Ovary (tissue), 3 donors: ENCODE measurements at regions not wholly inside any gene's neighbourhood (a gene's known extent, or its start where the extent isn't known, plus 50 kb on each side); places are given as distances from the start of the nearest gene placed in this dataset.

Source experiments
- EP300 ChIP-seq: sonication (generic); formaldehyde crosslinking; IDR thresholded peaks from one replicate; pipeline ENCODE4 v1.6.1; 2017; ENCODE audit warnings: antibody characterized with exemption
- TF ChIP-seq, protein P1 (sequence below), 3 donors: fragments of 450-650 bp in 2 of 3; fragments of 200-600 bp in 1 of 3; IDR thresholded peaks; one replicate each; pipeline versions ENCODE4 v1.5.1 to v1.8.0; 2016 to 2022; ENCODE audit warnings: antibody characterized with exemption in 3 of 3, mild to moderate bottlenecking in 1 of 3
- donor health status: DM: no; HTN: no; CAD: no.

GRCh38 chr2:175647058-175647457 lies 355.0 kb downstream of the LNPK start:
- TF ChIP-seq, protein P1, sequence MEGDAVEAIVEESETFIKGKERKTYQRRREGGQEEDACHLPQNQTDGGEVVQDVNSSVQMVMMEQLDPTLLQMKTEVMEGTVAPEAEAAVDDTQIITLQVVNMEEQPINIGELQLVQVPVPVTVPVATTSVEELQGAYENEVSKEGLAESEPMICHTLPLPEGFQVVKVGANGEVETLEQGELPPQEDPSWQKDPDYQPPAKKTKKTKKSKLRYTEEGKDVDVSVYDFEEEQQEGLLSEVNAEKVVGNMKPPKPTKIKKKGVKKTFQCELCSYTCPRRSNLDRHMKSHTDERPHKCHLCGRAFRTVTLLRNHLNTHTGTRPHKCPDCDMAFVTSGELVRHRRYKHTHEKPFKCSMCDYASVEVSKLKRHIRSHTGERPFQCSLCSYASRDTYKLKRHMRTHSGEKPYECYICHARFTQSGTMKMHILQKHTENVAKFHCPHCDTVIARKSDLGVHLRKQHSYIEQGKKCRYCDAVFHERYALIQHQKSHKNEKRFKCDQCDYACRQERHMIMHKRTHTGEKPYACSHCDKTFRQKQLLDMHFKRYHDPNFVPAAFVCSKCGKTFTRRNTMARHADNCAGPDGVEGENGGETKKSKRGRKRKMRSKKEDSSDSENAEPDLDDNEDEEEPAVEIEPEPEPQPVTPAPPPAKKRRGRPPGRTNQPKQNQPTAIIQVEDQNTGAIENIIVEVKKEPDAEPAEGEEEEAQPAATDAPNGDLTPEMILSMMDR (IDR thresholded peaks at IDR 0.05), result no peak
- TF ChIP-seq EP300, result no peak
